ENCODE measurements at regions not wholly inside any gene's neighbourhood (a gene's known extent, or its start where the extent isn't known, plus 50 kb on each side); places are given as distances from the start of the nearest gene placed in this dataset.

- Mint-ChIP-seq H3K4me1 (no peaks in the 10 kb centered on the region), H3K36me3 (ENCODE audit: low read depth) (no peaks in the 10 kb centered on the region), H3K27me3 (ENCODE audit: low read depth) (no peaks in the 10 kb centered on the region), H3K4me3 (no peak overlapping the region), H3K9me3 (peaks cover 2% of the 10 kb centered on the region), H3K27ac (ENCODE audit: unreplicated experiment) (no peak overlapping the region)
- TF ChIP-seq, protein P1, sequence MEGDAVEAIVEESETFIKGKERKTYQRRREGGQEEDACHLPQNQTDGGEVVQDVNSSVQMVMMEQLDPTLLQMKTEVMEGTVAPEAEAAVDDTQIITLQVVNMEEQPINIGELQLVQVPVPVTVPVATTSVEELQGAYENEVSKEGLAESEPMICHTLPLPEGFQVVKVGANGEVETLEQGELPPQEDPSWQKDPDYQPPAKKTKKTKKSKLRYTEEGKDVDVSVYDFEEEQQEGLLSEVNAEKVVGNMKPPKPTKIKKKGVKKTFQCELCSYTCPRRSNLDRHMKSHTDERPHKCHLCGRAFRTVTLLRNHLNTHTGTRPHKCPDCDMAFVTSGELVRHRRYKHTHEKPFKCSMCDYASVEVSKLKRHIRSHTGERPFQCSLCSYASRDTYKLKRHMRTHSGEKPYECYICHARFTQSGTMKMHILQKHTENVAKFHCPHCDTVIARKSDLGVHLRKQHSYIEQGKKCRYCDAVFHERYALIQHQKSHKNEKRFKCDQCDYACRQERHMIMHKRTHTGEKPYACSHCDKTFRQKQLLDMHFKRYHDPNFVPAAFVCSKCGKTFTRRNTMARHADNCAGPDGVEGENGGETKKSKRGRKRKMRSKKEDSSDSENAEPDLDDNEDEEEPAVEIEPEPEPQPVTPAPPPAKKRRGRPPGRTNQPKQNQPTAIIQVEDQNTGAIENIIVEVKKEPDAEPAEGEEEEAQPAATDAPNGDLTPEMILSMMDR (conservative IDR thresholded peaks at IDR 0.05): no peak
- no peak for DNase-seq (ENCODE audit: low read depth, low spot score)
Observed at GRCh38 chr4:79798047-79798446, 275.0 kb downstream of the ANTXR2 start.

- H3K27ac Mint-ChIP-seq (ENCODE audit: unreplicated experiment): no peak overlapping the region
- H3K36me3 Mint-ChIP-seq (ENCODE audit: low read depth): no peaks in the 10 kb centered on the region
- no peaks in the 10 kb centered on the region for H3K27me3 Mint-ChIP-seq (ENCODE audit: low read depth)
- TF ChIP-seq, protein P1 (conservative IDR thresholded peaks at IDR 0.05): no peak
- no peak overlapping the region for H3K4me3 Mint-ChIP-seq
- no peaks in the 10 kb centered on the region for H3K4me1 Mint-ChIP-seq
- DNase-seq (ENCODE audit: low read depth, low spot score): no peak
- peaks cover 5% of the 10 kb centered on the region for H3K9me3 Mint-ChIP-seq
Observed at GRCh38 chr4:79796948-79797347, 276.1 kb downstream of the ANTXR2 start.

- DNase-seq (ENCODE audit: low read depth, low spot score): no peak
- H3K27ac Mint-ChIP-seq (ENCODE audit: unreplicated experiment): no peak overlapping the region
- peaks cover 13% of the 10 kb centered on the region for H3K9me3 Mint-ChIP-seq
- no peak overlapping the region for H3K4me3 Mint-ChIP-seq
- TF ChIP-seq, protein P1 (conservative IDR thresholded peaks at IDR 0.05): no peak
- no peaks in the 10 kb centered on the region for H3K27me3 Mint-ChIP-seq (ENCODE audit: low read depth)
- peaks cover 11% of the 10 kb centered on the region for H3K36me3 Mint-ChIP-seq (ENCODE audit: low read depth)
- no peaks in the 10 kb centered on the region for H3K4me1 Mint-ChIP-seq
Observed at GRCh38 chr4:79788884-79789283, 284.1 kb downstream of the ANTXR2 start.

GRCh38 chr4:79780129-79780528 lies 292.9 kb downstream of the ANTXR2 start:
- no peak overlapping the region for H3K27ac Mint-ChIP-seq (ENCODE audit: unreplicated experiment)
- no peaks in the 10 kb centered on the region for H3K27me3 Mint-ChIP-seq (ENCODE audit: low read depth)
- no peak overlapping the region for H3K4me3 Mint-ChIP-seq
- peaks cover 4% of the 10 kb centered on the region for H3K36me3 Mint-ChIP-seq (ENCODE audit: low read depth)
- TF ChIP-seq, protein P1 (conservative IDR thresholded peaks at IDR 0.05): no peak
- DNase-seq (ENCODE audit: low read depth, low spot score): no peak
- H3K4me1 Mint-ChIP-seq: no peaks in the 10 kb centered on the region
- peaks cover 13% of the 10 kb centered on the region for H3K9me3 Mint-ChIP-seq

- no peak overlapping the region for H3K27ac Mint-ChIP-seq (ENCODE audit: unreplicated experiment)
- peaks cover 22% of the 10 kb centered on the region for H3K9me3 Mint-ChIP-seq
- no peaks in the 10 kb centered on the region for H3K27me3 Mint-ChIP-seq (ENCODE audit: low read depth)
- peaks cover 7% of the 10 kb centered on the region for H3K36me3 Mint-ChIP-seq (ENCODE audit: low read depth)
- TF ChIP-seq, protein P1 (conservative IDR thresholded peaks at IDR 0.05): no peak
- DNase-seq (ENCODE audit: low read depth, low spot score): no peak
- H3K4me1 Mint-ChIP-seq: no peaks in the 10 kb centered on the region
- no peak overlapping the region for H3K4me3 Mint-ChIP-seq
Observed at GRCh38 chr4:79772510-79772909, 300.5 kb downstream of the ANTXR2 start.

- TF ChIP-seq, protein P1 (conservative IDR thresholded peaks at IDR 0.05): no peak
- no peaks in the 10 kb centered on the region for H3K27me3 Mint-ChIP-seq (ENCODE audit: low read depth)
- H3K27ac Mint-ChIP-seq (ENCODE audit: unreplicated experiment): no peak overlapping the region
- H3K4me3 Mint-ChIP-seq: no peak overlapping the region
- DNase-seq (ENCODE audit: low read depth, low spot score): no peak
- no peaks in the 10 kb centered on the region for H3K36me3 Mint-ChIP-seq (ENCODE audit: low read depth)
- no peaks in the 10 kb centered on the region for H3K4me1 Mint-ChIP-seq
- H3K9me3 Mint-ChIP-seq: peaks cover 4% of the 10 kb centered on the region
Observed at GRCh38 chr4:79764120-79764519, 308.9 kb downstream of the ANTXR2 start.
